ENCODE measurements at regions not wholly inside any gene's neighbourhood (a gene's known extent, or its start where the extent isn't known, plus 50 kb on each side); places are given as distances from the start of the nearest gene placed in this dataset.
"Not testable (repeated sequence)": the region's sequence is repeated elsewhere in the genome, so short reads cannot be mapped to it uniquely, and the experiment has no call there.

GRCh38 chr1:213457733-213458132, 406.7 kb downstream of the RPS6KC1 start:
- no peaks in the 10 kb centered on the region for H4K20me1 ChIP-seq (ENCODE audit: insufficient read depth)
- TF ChIP-seq TAF1 (IDR thresholded peaks at IDR 0.05; ENCODE audit: low read depth) (no peak), REST (IDR thresholded peaks at IDR 0.05; ENCODE audit: borderline replicate concordance) (no peak), RAD21 (conservative IDR thresholded peaks at IDR 0.05) (no peak), EP300 (conservative IDR thresholded peaks at IDR 0.05; ENCODE audit: poor library complexity, severe bottlenecking) (no peak), MXI1 (conservative IDR thresholded peaks at IDR 0.05; ENCODE audit: poor library complexity, severe bottlenecking) (no peak), POLR2AphosphoS5 (IDR thresholded peaks at IDR 0.05) (no peak), CTCF (IDR thresholded peaks at IDR 0.05; ENCODE audit: poor library complexity, severe bottlenecking) (no peak), SMC3 (conservative IDR thresholded peaks at IDR 0.05; ENCODE audit: poor library complexity) (no peak), EZH2 (IDR thresholded peaks at IDR 0.05; ENCODE audit: borderline replicate concordance, insufficient read depth, low read length, poor library complexity, severe bottlenecking) (no peak)
- H3K9me3 ChIP-seq (ENCODE audit: low read length), result no peaks in the 10 kb centered on the region
- no peak overlapping the region for H3K4me3 ChIP-seq (ENCODE audit: low read length)
- no peak overlapping the region for H3K4me2 ChIP-seq (ENCODE audit: low read length)
- H2AFZ ChIP-seq (ENCODE audit: low read depth, low read length), result no peak overlapping the region
- no peaks in the 10 kb centered on the region for H3K27me3 ChIP-seq (ENCODE audit: insufficient read depth, low read depth, low read length)
- H3K9ac ChIP-seq (ENCODE audit: low read length), result no peak overlapping the region
- H3K79me2 ChIP-seq (replicated peaks; ENCODE audit: insufficient read depth, low read length), result no peaks in the 10 kb centered on the region
- no peaks in the 10 kb centered on the region for H3K9me2 ChIP-seq (ENCODE audit: insufficient read depth, low read length)
- H3F3A ChIP-seq (ENCODE audit: insufficient read depth, low read length, poor library complexity, severe bottlenecking), result no peaks in the 10 kb centered on the region
- H3K27ac ChIP-seq (ENCODE audit: low read length), result no peak overlapping the region
- no peaks in the 10 kb centered on the region for H3K36me3 ChIP-seq (ENCODE audit: insufficient read depth, low read length)

- not testable (repeated sequence) for H3K79me2 ChIP-seq (replicated peaks; ENCODE audit: insufficient read depth, low read length); H4K20me1 ChIP-seq (ENCODE audit: insufficient read depth); H3K27me3 ChIP-seq (ENCODE audit: insufficient read depth, low read depth, low read length); H3K9me3 ChIP-seq (ENCODE audit: low read length); H3K9me2 ChIP-seq (ENCODE audit: insufficient read depth, low read length); H3K36me3 ChIP-seq (ENCODE audit: insufficient read depth, low read length); H3K4me3 ChIP-seq (ENCODE audit: low read length); H3F3A ChIP-seq (ENCODE audit: insufficient read depth, low read length, poor library complexity, severe bottlenecking); H3K27ac ChIP-seq (ENCODE audit: low read length); H2AFZ ChIP-seq (ENCODE audit: low read depth, low read length); H3K9ac ChIP-seq (ENCODE audit: low read length); H3K4me2 ChIP-seq (ENCODE audit: low read length)
These were observed 411.3 kb downstream of the RPS6KC1 start for GRCh38 chr1:213462374-213462773.

- Histone ChIP-seq H3K4me2 (ENCODE audit: low read length) (no peak overlapping the region), H3K36me3 (ENCODE audit: insufficient read depth, low read length) (no peaks in the 10 kb centered on the region), H2AFZ (ENCODE audit: low read depth, low read length) (no peak overlapping the region), H3K27me3 (ENCODE audit: insufficient read depth, low read depth, low read length) (no peaks in the 10 kb centered on the region), H3F3A (ENCODE audit: insufficient read depth, low read length, poor library complexity, severe bottlenecking) (no peaks in the 10 kb centered on the region), H3K9me2 (ENCODE audit: insufficient read depth, low read length) (no peaks in the 10 kb centered on the region), H3K27ac (ENCODE audit: low read length) (no peak overlapping the region), H3K79me2 (replicated peaks; ENCODE audit: insufficient read depth, low read length) (no peaks in the 10 kb centered on the region), H3K9me3 (ENCODE audit: low read length) (no peaks in the 10 kb centered on the region), H4K20me1 (ENCODE audit: insufficient read depth) (no peaks in the 10 kb centered on the region), H3K4me3 (ENCODE audit: low read length) (no peak overlapping the region), H3K9ac (ENCODE audit: low read length) (no peak overlapping the region)
- no peak for TF ChIP-seq REST (IDR thresholded peaks at IDR 0.05; ENCODE audit: borderline replicate concordance)
- no peak for TF ChIP-seq TAF1 (IDR thresholded peaks at IDR 0.05; ENCODE audit: low read depth)
- no peak for TF ChIP-seq MXI1 (conservative IDR thresholded peaks at IDR 0.05; ENCODE audit: poor library complexity, severe bottlenecking)
- no peak for TF ChIP-seq SMC3 (conservative IDR thresholded peaks at IDR 0.05; ENCODE audit: poor library complexity)
- TF ChIP-seq POLR2AphosphoS5 (IDR thresholded peaks at IDR 0.05), result no peak
- no peak for TF ChIP-seq EZH2 (IDR thresholded peaks at IDR 0.05; ENCODE audit: borderline replicate concordance, insufficient read depth, low read length, poor library complexity, severe bottlenecking)
- TF ChIP-seq CTCF (IDR thresholded peaks at IDR 0.05; ENCODE audit: poor library complexity, severe bottlenecking), result no peak
- no peak for TF ChIP-seq EP300 (conservative IDR thresholded peaks at IDR 0.05; ENCODE audit: poor library complexity, severe bottlenecking)
- TF ChIP-seq RAD21 (conservative IDR thresholded peaks at IDR 0.05), result no peak
These were observed 413.9 kb downstream of the RPS6KC1 start for GRCh38 chr1:213464786-213465460.
